H9 (cell line): ENCODE measurements at regions not wholly inside any gene's neighbourhood (a gene's known extent, or its start where the extent isn't known, plus 50 kb on each side); places are given as distances from the start of the nearest gene placed in this dataset.

Experiments used
- DNase-seq: peaks from one replicate; pipeline ENCODE4 v3.0.0-alpha.2; 2017
- H2AFZ ChIP-seq: one replicate; pipeline ENCODE4 v1.6.1; 2013; ENCODE audit warnings: mild to moderate bottlenecking, low read length, control low read depth, moderate library complexity
- H2AK5ac ChIP-seq: 2 replicates; pipeline ENCODE4 v1.6.1; 2013; ENCODE audit warnings: low read length, control low read depth, mixed read lengths; ENCODE audit not compliant: insufficient read length
- H2BK120ac ChIP-seq: one replicate; pipeline ENCODE4 v1.6.1; 2013; ENCODE audit warnings: low read depth, mild to moderate bottlenecking, low read length, control low read depth, inconsistent platforms; ENCODE audit not compliant: poor library complexity, severe bottlenecking
- H2BK12ac ChIP-seq: 2 replicates; pipeline ENCODE4 v1.6.1; 2013; ENCODE audit warnings: low read length, control low read depth, mixed read lengths, low read depth; ENCODE audit not compliant: insufficient read length
- H2BK15ac ChIP-seq: 2 replicates; pipeline ENCODE4 v1.6.1; 2013; ENCODE audit warnings: low read depth, low read length, control low read depth
- H2BK20ac ChIP-seq: one replicate; pipeline ENCODE4 v1.6.1; 2013; ENCODE audit warnings: low read depth, mild to moderate bottlenecking, low read length, control low read depth, inconsistent platforms; ENCODE audit not compliant: poor library complexity, severe bottlenecking
- H2BK5ac ChIP-seq: 2 replicates; pipeline ENCODE4 v1.6.1; 2013; ENCODE audit warnings: low read length, control low read depth, mixed read lengths; ENCODE audit not compliant: insufficient read length
- H3K14ac ChIP-seq: 2 replicates; pipeline ENCODE4 v1.6.1; 2013; ENCODE audit warnings: low read length, control low read depth; ENCODE audit not compliant: insufficient read depth
- H3K18ac ChIP-seq: 2 replicates; pipeline ENCODE4 v1.6.1; 2013; ENCODE audit warnings: low read depth, mild to moderate bottlenecking, mixed read lengths, low read length, control low read depth; ENCODE audit not compliant: insufficient read length
- H3K23ac ChIP-seq: 2 replicates; pipeline ENCODE4 v1.6.1; 2013; ENCODE audit warnings: low read length, control low read depth, mixed read lengths, low read depth; ENCODE audit not compliant: insufficient read length
- H3K23me2 ChIP-seq: 2 replicates; pipeline ENCODE4 v1.6.1; 2013; ENCODE audit warnings: low read depth, mild to moderate bottlenecking, mixed read lengths, low read length, control low read depth; ENCODE audit not compliant: insufficient read length, poor library complexity, severe bottlenecking
- H3K27ac ChIP-seq: 2 replicates; pipeline ENCODE4 v1.5.1; 2013; ENCODE audit warnings: low read length, control low read depth, mixed read lengths, low read depth; ENCODE audit not compliant: insufficient read length
- H3K27me3 ChIP-seq: 2 replicates; pipeline ENCODE4 v1.6.1; 2013; ENCODE audit warnings: low read length, control low read depth, inconsistent platforms; ENCODE audit not compliant: insufficient read depth
- H3K4ac ChIP-seq: 2 replicates; pipeline ENCODE4 v1.6.1; 2013; ENCODE audit warnings: low read depth, mild to moderate bottlenecking, control low read depth, inconsistent platforms, low read length, moderate library complexity
- H3K4me1 ChIP-seq: 2 replicates; pipeline ENCODE4 v1.6.1; 2013; ENCODE audit warnings: low read length, control low read depth, inconsistent platforms; ENCODE audit not compliant: insufficient read depth
- H3K4me2 ChIP-seq: 2 replicates; pipeline ENCODE4 v1.6.1; 2013; ENCODE audit warnings: low read length, control low read depth, mixed read lengths; ENCODE audit not compliant: insufficient read length, insufficient read depth
- H3K56ac ChIP-seq: 2 replicates; pipeline ENCODE4 v1.6.1; 2013; ENCODE audit warnings: low read depth, mild to moderate bottlenecking, mixed read lengths, low read length, control low read depth; ENCODE audit not compliant: insufficient read length
- H3K79me1 ChIP-seq: 2 replicates; pipeline ENCODE4 v1.6.1; 2013; ENCODE audit warnings: low read depth, mild to moderate bottlenecking, moderate library complexity, low read length, control low read depth, inconsistent platforms; ENCODE audit not compliant: insufficient read depth, poor library complexity, severe bottlenecking
- H3K79me2 ChIP-seq: 2 replicates; pipeline ENCODE4 v1.6.1; 2013; ENCODE audit warnings: low read length, control low read depth, inconsistent platforms; ENCODE audit not compliant: insufficient read depth
- H3K9ac ChIP-seq: 2 replicates; pipeline ENCODE4 v1.6.1; 2013; ENCODE audit warnings: low read length, control low read depth, mixed read lengths; ENCODE audit not compliant: insufficient read length; ENCODE audit errors: extremely low read depth
- H3K9me3 ChIP-seq: one replicate; pipeline ENCODE4 v1.6.1; 2013; ENCODE audit warnings: low read depth, low read length, inconsistent platforms; ENCODE audit not compliant: control insufficient read depth
- H3T11ph ChIP-seq: one replicate; pipeline ENCODE4 v1.6.1; 2013; ENCODE audit warnings: mild to moderate bottlenecking, low read length, control low read depth, inconsistent platforms
- H4K20me1 ChIP-seq: one replicate; pipeline ENCODE4 v1.6.1; 2013; ENCODE audit not compliant: control insufficient read depth, insufficient read length, insufficient read depth
- H4K5ac ChIP-seq: 2 replicates; pipeline ENCODE4 v1.6.1; 2013; ENCODE audit warnings: low read depth, mild to moderate bottlenecking, mixed read lengths, low read length, control low read depth; ENCODE audit not compliant: insufficient read length
- H4K8ac ChIP-seq: replicated peaks from 2 replicates; pipeline ENCODE4 v1.6.1; 2013; ENCODE audit warnings: low read length, control low read depth, mixed read lengths, low read depth; ENCODE audit not compliant: insufficient read length
- H4K91ac ChIP-seq: 2 replicates; pipeline ENCODE4 v1.6.1; 2013; ENCODE audit warnings: low read depth, mild to moderate bottlenecking, moderate library complexity, mixed read lengths, low read length, control low read depth; ENCODE audit not compliant: insufficient read length
- H3K27ac Mint-ChIP-seq, 3 experiments: 2 replicates in 2 of 3; 3 replicates in 1 of 3; pipeline ENCODE4 v1.8.0; 2020 to 2021; ENCODE audit warnings: mixed read lengths in 3 of 3, mild to moderate bottlenecking in 1 of 3, moderate library complexity in 1 of 3
- H3K27me3 Mint-ChIP-seq: 2 replicates; pipeline ENCODE4 v1.8.0; 2021; ENCODE audit warnings: low read depth, mild to moderate bottlenecking, moderate library complexity, mixed read lengths
- H3K36me3 Mint-ChIP-seq, 3 experiments: 2 replicates in 2 of 3; 3 replicates in 1 of 3; pipeline ENCODE4 v1.8.0; 2020 to 2021; ENCODE audit warnings: low read depth in 3 of 3, mixed read lengths in 3 of 3; ENCODE audit not compliant: insufficient read depth in 1 of 3
- H3K4me1 Mint-ChIP-seq, 2 experiments: 2 replicates each; pipeline ENCODE4 v1.8.0; 2020; ENCODE audit warnings: mixed read lengths in 2 of 2
- H3K4me3 Mint-ChIP-seq, 2 experiments: 2 replicates in 1 of 2; 3 replicates in 1 of 2; pipeline ENCODE4 v1.8.0; 2020 to 2021; ENCODE audit warnings: mild to moderate bottlenecking in 2 of 2, mixed read lengths in 2 of 2, moderate library complexity in 1 of 2
- H3K9me3 Mint-ChIP-seq, 2 experiments: 2 replicates in 1 of 2; 3 replicates in 1 of 2; pipeline ENCODE4 v1.8.0; 2020; ENCODE audit warnings: mild to moderate bottlenecking in 2 of 2, mixed read lengths in 2 of 2, moderate library complexity in 1 of 2
- CTCF ChIP-seq: fragments of 200-600 bp; sonication (generic); conservative IDR thresholded peaks from 3 replicates; pipeline ENCODE4 v1.8.0; 2021; ENCODE audit warnings: antibody characterized with exemption, mild to moderate bottlenecking
- WGBS: extraction: QIAGEN DNeasy Blood & Tissue Kit; methylation state at CpG from one replicate; pipeline ENCODE4 v1.1.7; 2013; ENCODE audit warnings: missing lambda C conversion rate, low lambda C conversion rate, mixed read lengths; ENCODE audit not compliant: insufficient read length; ENCODE audit errors: extremely low coverage; 5-methylcytosine and 5-hydroxymethylcytosine counted together

- Histone ChIP-seq H2BK20ac (no peak overlapping the region), H2BK120ac (no peak overlapping the region), H4K91ac (no peak overlapping the region), H3K4me2 (no peak overlapping the region), H3K23ac (no peak overlapping the region), H3K27ac (no peak overlapping the region), H3K9me3 (no peaks in the 10 kb centered on the region), H3T11ph (no peak overlapping the region), H3K4ac (no peak overlapping the region), H2BK15ac (no peak overlapping the region), H4K8ac (no peak overlapping the region), H3K14ac (no peak overlapping the region), H3K4me1 (no peaks in the 10 kb centered on the region; the same call in 1 of the 2 replicates), H3K79me1 (no peaks in the 10 kb centered on the region), H4K5ac (no peak overlapping the region), H3K56ac (no peak overlapping the region), H2AK5ac (no peak overlapping the region), H2AFZ (no peak overlapping the region), H3K27me3 (no peaks in the 10 kb centered on the region), H3K9ac (no peak overlapping the region), H4K20me1 (no peaks in the 10 kb centered on the region), H3K18ac (no peak overlapping the region), H3K23me2 (no peaks in the 10 kb centered on the region), H3K79me2 (no peaks in the 10 kb centered on the region), H2BK12ac (no peak overlapping the region), H2BK5ac (no peak overlapping the region)
- Mint-ChIP-seq H3K36me3 (no peaks in the 10 kb centered on the region), H3K9me3 (no peaks in the 10 kb centered on the region), H3K27ac (no peak overlapping the region), H3K4me3 (no peak overlapping the region), H3K27me3 (peaks cover 3% of the 10 kb centered on the region), H3K4me1 (peaks cover 2 to 7% of the 10 kb centered on the region in 2 experiments; a peak in 1 of 4 replicates)
- WGBS = no CpG with 5 or more reads among the region's 3 CpGs
- DNase-seq = no peak
- no peak for TF ChIP-seq CTCF
Observed at GRCh38 chr16:59385491-59385890, 651.4 kb upstream of the GOT2 start.
